Trophoblast cell (in vitro differentiated cells and primary cell): ENCODE measurements at regions not wholly inside any gene's neighbourhood (a gene's known extent, or its start where the extent isn't known, plus 50 kb on each side); places are given as distances from the start of the nearest gene placed in this dataset.

Experiments used
- DNase-seq, 2 donors: peaks; one replicate each; pipeline ENCODE4 v3.0.0-alpha.2; 2016
- H2AFZ ChIP-seq: 2 replicates; pipeline ENCODE4 v1.6.1; 2013; ENCODE audit warnings: low read length, moderate library complexity, mild to moderate bottlenecking; ENCODE audit not compliant: insufficient read depth, poor library complexity
- H2AK5ac ChIP-seq: 2 replicates; pipeline ENCODE4 v1.6.1; 2013; ENCODE audit warnings: mild to moderate bottlenecking, low read length
- H2BK120ac ChIP-seq: 2 replicates; pipeline ENCODE4 v1.6.1; 2013; ENCODE audit warnings: low read length, mild to moderate bottlenecking, moderate library complexity; ENCODE audit not compliant: insufficient read depth, poor library complexity
- H2BK12ac ChIP-seq: 2 replicates; pipeline ENCODE4 v1.6.1; 2013; ENCODE audit warnings: mild to moderate bottlenecking, low read length, moderate library complexity
- H2BK5ac ChIP-seq: 2 replicates; pipeline ENCODE4 v1.6.1; 2013; ENCODE audit warnings: low read length, low read depth, moderate library complexity, mild to moderate bottlenecking; ENCODE audit not compliant: poor library complexity
- H3K14ac ChIP-seq: 2 replicates; pipeline ENCODE4 v1.6.1; 2013; ENCODE audit warnings: mild to moderate bottlenecking, low read length
- H3K18ac ChIP-seq: 2 replicates; pipeline ENCODE4 v1.6.1; 2013; ENCODE audit warnings: mild to moderate bottlenecking, low read length
- H3K23ac ChIP-seq: 2 replicates; pipeline ENCODE4 v1.6.1; 2013; ENCODE audit warnings: low read length
- H3K27ac ChIP-seq: 2 replicates; pipeline ENCODE4 v1.5.1; 2013; ENCODE audit warnings: low read depth, mild to moderate bottlenecking, inconsistent platforms, low read length, moderate library complexity
- H3K27me3 ChIP-seq: 2 replicates; pipeline ENCODE4 v1.6.1; 2013; ENCODE audit warnings: inconsistent platforms, mild to moderate bottlenecking, low read length, moderate library complexity; ENCODE audit not compliant: insufficient read depth
- H3K36me3 ChIP-seq, 2 experiments: 1 replicate in 1 of 2; 2 replicates in 1 of 2; pipeline ENCODE4 v1.6.1; 2013; ENCODE audit warnings: low read length in 2 of 2, mild to moderate bottlenecking in 2 of 2, moderate library complexity in 1 of 2; ENCODE audit not compliant: insufficient read depth in 2 of 2, control insufficient read depth in 1 of 2
- H3K4ac ChIP-seq: 2 replicates; pipeline ENCODE4 v1.6.1; 2013; ENCODE audit warnings: low read depth, mild to moderate bottlenecking, low read length, moderate library complexity
- H3K4me1 ChIP-seq, 2 experiments: 1 replicate in 1 of 2; 2 replicates in 1 of 2; pipeline ENCODE4 v1.6.1; 2013; ENCODE audit warnings: low read length in 2 of 2, mild to moderate bottlenecking in 2 of 2, moderate library complexity in 1 of 2; ENCODE audit not compliant: insufficient read depth in 2 of 2, control insufficient read depth in 1 of 2
- H3K4me2 ChIP-seq: 2 replicates; pipeline ENCODE4 v1.6.1; 2013; ENCODE audit warnings: inconsistent platforms, mild to moderate bottlenecking, low read length, moderate library complexity
- H3K4me3 ChIP-seq: 2 replicates; pipeline ENCODE4 v1.5.1; 2013; ENCODE audit warnings: mild to moderate bottlenecking, low read depth, low read length, inconsistent platforms
- H3K79me1 ChIP-seq: one replicate; pipeline ENCODE4 v1.6.1; 2013; ENCODE audit warnings: low read length
- H3K79me2 ChIP-seq: 2 replicates; pipeline ENCODE4 v1.6.1; 2013; ENCODE audit warnings: low read length, mild to moderate bottlenecking; ENCODE audit not compliant: control insufficient read depth, insufficient read depth, poor library complexity
- H3K9ac ChIP-seq: 2 replicates; pipeline ENCODE4 v1.6.1; 2013; ENCODE audit warnings: mild to moderate bottlenecking, low read length
- H3K9me3 ChIP-seq: 2 replicates; pipeline ENCODE4 v1.6.1; 2013; ENCODE audit warnings: low read depth, mild to moderate bottlenecking, control low read depth, inconsistent platforms, low read length; ENCODE audit not compliant: insufficient read depth
- H4K12ac ChIP-seq: 2 replicates; pipeline ENCODE4 v1.6.1; 2013; ENCODE audit warnings: low read depth, mild to moderate bottlenecking, low read length, moderate library complexity
- H4K8ac ChIP-seq: 2 replicates; pipeline ENCODE4 v1.6.1; 2013; ENCODE audit warnings: low read depth, mild to moderate bottlenecking, low read length, moderate library complexity
- H4K91ac ChIP-seq: one replicate; pipeline ENCODE4 v1.6.1; 2013; ENCODE audit warnings: low read depth, mild to moderate bottlenecking, low read length, moderate library complexity
- WGBS: extraction: QIAGEN DNeasy Blood & Tissue Kit; methylation state at CpG from one replicate; pipeline ENCODE4 v1.1.7; 2013; ENCODE audit warnings: missing lambda C conversion rate; ENCODE audit not compliant: insufficient read length, insufficient coverage; ENCODE audit errors: extremely low coverage; 5-methylcytosine and 5-hydroxymethylcytosine counted together

DNA sequence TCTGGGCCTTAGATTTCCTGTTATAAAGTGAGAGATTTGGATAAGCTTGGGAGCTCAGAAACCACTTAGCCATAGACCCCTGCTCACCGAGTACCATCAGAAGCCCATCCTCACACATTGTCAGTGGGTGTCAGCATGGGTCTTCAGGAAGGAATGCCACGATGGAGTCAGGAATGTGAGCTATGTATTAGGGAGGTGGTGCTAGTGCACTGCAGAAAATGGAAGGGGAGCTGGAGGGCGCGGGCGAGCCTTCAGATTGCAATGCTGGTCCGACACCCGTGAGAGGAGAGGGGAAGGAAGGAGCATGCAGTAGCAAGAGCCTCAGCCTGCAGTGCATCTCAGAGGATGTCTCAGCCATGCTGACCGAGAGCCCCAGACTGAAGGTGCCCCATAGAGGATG is 294.5 kb downstream of the FOXL1 start:
- H3K4me1 ChIP-seq: peaks cover 0 to 2% of the 10 kb centered on the region in 2 experiments
- H4K91ac ChIP-seq: no peak overlapping the region
- H3K27ac ChIP-seq: no peak overlapping the region
- no peak overlapping the region for H3K23ac ChIP-seq
- H3K4ac ChIP-seq: no peak overlapping the region
- no peak overlapping the region for H2AK5ac ChIP-seq
- no peaks in the 10 kb centered on the region for H3K79me2 ChIP-seq
- H3K36me3 ChIP-seq: no peaks in the 10 kb centered on the region
- WGBS: no CpG with 5 or more reads among the region's 8 CpGs
- no peaks in the 10 kb centered on the region for H3K27me3 ChIP-seq
- no peak overlapping the region for H2BK12ac ChIP-seq
- H4K12ac ChIP-seq: no peak overlapping the region
- H4K8ac ChIP-seq: no peak overlapping the region
- no peak overlapping the region for H3K4me3 ChIP-seq
- H3K14ac ChIP-seq: no peak overlapping the region
- no peak overlapping the region for H2BK5ac ChIP-seq
- no peak for DNase-seq
- H3K9me3 ChIP-seq: peaks cover 2% of the 10 kb centered on the region
- H3K18ac ChIP-seq: no peak overlapping the region
- no peaks in the 10 kb centered on the region for H3K79me1 ChIP-seq
- H2AFZ ChIP-seq: no peak overlapping the region
- no peak overlapping the region for H2BK120ac ChIP-seq
- no peak overlapping the region for H3K9ac ChIP-seq
- no peak overlapping the region for H3K4me2 ChIP-seq

DNA sequence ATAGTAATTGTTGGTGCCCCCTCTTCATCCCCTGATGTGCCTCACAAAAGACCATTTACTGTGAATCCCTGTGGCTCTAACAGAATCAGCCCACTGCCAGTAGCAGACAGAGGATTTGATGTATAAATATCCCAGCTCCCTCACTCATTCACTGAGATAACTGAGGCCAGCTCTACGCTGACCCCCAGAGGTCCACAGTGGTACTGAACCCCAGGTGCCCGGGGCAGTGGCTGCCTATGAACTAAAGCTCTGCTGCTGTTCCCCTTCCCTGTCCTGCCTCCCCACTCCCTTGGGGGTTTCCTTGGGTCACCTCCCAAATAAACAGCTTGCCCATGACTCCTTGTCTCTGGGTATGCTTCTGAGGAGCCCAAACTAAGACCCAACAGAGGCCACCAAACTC is 295.8 kb downstream of the FOXL1 start:
- H2BK12ac ChIP-seq: no peak overlapping the region
- H3K9me3 ChIP-seq: peaks cover 2% of the 10 kb centered on the region
- H3K4me2 ChIP-seq: no peak overlapping the region
- no peak overlapping the region for H3K18ac ChIP-seq
- no peak overlapping the region for H3K23ac ChIP-seq
- WGBS: no CpG with 5 or more reads among the region's 2 CpGs
- H3K4ac ChIP-seq: no peak overlapping the region
- no peak overlapping the region for H4K12ac ChIP-seq
- no peaks in the 10 kb centered on the region for H3K79me2 ChIP-seq
- peaks cover 0 to 2% of the 10 kb centered on the region in 2 experiments for H3K4me1 ChIP-seq
- no peak overlapping the region for H4K91ac ChIP-seq
- H2AFZ ChIP-seq: no peak overlapping the region
- H2BK5ac ChIP-seq: no peak overlapping the region
- DNase-seq: peak in 1 of 2 donors; percentile 17
- H3K14ac ChIP-seq: no peak overlapping the region
- no peak overlapping the region for H3K4me3 ChIP-seq
- no peaks in the 10 kb centered on the region for H3K27me3 ChIP-seq
- H2BK120ac ChIP-seq: no peak overlapping the region
- H3K9ac ChIP-seq: no peak overlapping the region
- H4K8ac ChIP-seq: no peak overlapping the region
- no peak overlapping the region for H3K27ac ChIP-seq
- H3K36me3 ChIP-seq: no peaks in the 10 kb centered on the region
- no peaks in the 10 kb centered on the region for H3K79me1 ChIP-seq
- no peak overlapping the region for H2AK5ac ChIP-seq

DNA sequence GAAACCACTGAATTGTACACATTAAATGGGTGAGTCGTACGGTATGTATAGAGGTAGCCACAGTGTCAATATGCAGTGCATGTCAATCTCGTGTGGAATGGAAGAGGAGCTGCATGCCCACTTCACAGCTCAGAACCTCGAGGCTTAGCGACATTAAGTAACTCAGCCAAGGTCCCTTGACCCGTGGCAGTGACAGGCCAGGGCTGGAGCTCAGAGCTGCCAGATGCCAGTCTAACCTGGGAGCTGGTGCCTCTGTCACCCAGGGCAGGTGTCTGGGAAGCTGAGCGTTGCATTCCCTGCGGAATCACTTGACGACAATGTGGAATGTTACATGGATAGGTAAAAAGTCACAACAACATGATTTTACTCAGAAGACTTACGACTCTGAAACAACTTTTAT is 298.1 kb downstream of the FOXL1 start:
- Histone ChIP-seq H4K91ac (no peak overlapping the region), H2BK5ac (no peak overlapping the region), H3K27me3 (no peaks in the 10 kb centered on the region), H2BK120ac (no peak overlapping the region), H2BK12ac (no peak overlapping the region), H3K79me1 (no peaks in the 10 kb centered on the region), H3K23ac (no peak overlapping the region), H3K4me2 (no peak overlapping the region), H2AK5ac (no peak overlapping the region), H3K9ac (no peak overlapping the region), H3K4me3 (no peak overlapping the region), H2AFZ (no peak overlapping the region), H3K14ac (no peak overlapping the region), H3K4ac (no peak overlapping the region), H3K9me3 (peaks cover 2% of the 10 kb centered on the region), H3K36me3 (no peaks in the 10 kb centered on the region), H3K79me2 (no peaks in the 10 kb centered on the region), H3K4me1 (peaks cover 0 to 2% of the 10 kb centered on the region in 2 experiments), H4K12ac (no peak overlapping the region), H4K8ac (no peak overlapping the region), H3K27ac (no peak overlapping the region), H3K18ac (no peak overlapping the region)
- no peak for DNase-seq
- no CpG with 5 or more reads among the region's 10 CpGs for WGBS

DNA sequence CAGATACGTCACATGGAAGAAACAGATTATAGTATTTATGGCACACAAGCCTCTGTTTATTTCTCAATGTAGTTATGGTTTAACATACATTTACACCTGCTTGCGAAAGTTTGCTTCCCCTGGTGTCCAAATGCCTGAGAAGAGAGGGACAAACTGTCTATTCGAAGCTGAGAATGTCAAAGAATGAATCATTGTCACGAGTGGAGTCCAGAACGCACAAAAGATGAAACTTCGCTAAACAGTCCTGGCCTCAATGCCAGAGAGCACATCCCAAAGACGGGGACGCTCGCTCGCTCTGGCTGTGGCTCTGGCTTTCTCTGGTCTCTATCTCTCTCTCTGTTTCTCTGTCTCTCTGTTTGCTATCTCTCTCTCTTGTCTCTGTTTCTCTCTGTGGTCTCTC is 298.8 kb downstream of the FOXL1 start:
- Histone ChIP-seq H3K79me1 (no peaks in the 10 kb centered on the region), H3K27me3 (no peaks in the 10 kb centered on the region), H3K4me3 (no peak overlapping the region), H2BK12ac (no peak overlapping the region), H2BK120ac (no peak overlapping the region), H2AFZ (no peak overlapping the region), H4K8ac (no peak overlapping the region), H4K12ac (no peak overlapping the region), H3K9me3 (peaks cover 2% of the 10 kb centered on the region), H3K36me3 (no peaks in the 10 kb centered on the region), H4K91ac (no peak overlapping the region), H3K14ac (no peak overlapping the region), H3K23ac (no peak overlapping the region), H3K9ac (no peak overlapping the region), H3K79me2 (no peaks in the 10 kb centered on the region), H3K4me1 (peaks cover 0 to 2% of the 10 kb centered on the region in 2 experiments), H3K18ac (no peak overlapping the region), H2BK5ac (no peak overlapping the region), H3K4me2 (no peak overlapping the region), H3K4ac (no peak overlapping the region), H3K27ac (no peak overlapping the region), H2AK5ac (no peak overlapping the region)
- no CpG with 5 or more reads among the region's 10 CpGs for WGBS
- DNase-seq: no peak
